Iris pigment epithelial cell (primary cell): ENCODE measurements at regions not wholly inside any gene's neighbourhood (a gene's known extent, or its start where the extent isn't known, plus 50 kb on each side); places are given as distances from the start of the nearest gene placed in this dataset.

Experiments
- DNase-seq: peaks from one replicate; pipeline ENCODE4 v3.0.0-alpha.2; 2011; ENCODE audit warnings: low read depth

DNA sequence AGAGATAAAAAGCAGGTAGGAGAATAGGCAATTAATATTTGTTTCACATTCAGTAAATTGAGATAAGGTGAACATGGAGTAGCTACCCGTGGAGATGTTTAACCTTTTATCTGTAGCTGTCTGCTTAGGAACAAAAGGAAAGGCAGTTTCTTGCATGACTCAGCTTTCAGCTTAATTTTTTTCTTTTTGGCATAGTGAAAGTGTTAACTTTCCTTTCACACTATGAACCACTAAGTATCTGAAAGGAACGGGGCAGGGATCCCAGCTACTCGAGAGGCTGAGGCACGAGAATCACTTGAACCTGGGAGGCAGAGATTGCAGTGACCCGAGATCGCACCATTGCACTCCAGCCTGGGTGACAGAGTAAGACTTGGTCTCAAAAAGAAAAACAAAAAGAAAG is 176.0 kb downstream of the LACC1 start:
- peak; percentile 12 for DNase-seq

DNA sequence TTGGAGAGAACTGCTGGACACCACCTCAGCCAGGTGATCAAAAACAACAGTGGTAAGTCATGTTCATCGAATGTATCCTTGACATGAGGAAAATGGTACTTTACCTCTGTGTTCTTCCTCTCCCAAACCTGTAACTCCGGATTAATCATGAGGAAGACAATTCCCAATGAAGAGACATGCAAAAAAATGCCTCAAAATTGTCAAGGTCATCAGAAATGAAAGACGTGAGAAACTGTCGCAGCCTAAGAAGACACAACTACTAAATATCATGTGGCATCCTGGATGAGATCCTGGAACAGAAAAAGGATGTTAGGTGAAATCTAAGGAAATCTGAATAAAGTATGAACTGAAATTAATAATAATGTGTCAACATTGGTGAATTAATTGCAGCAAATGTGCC is 178.4 kb downstream of the LACC1 start:
- DNase-seq: no peak

DNA sequence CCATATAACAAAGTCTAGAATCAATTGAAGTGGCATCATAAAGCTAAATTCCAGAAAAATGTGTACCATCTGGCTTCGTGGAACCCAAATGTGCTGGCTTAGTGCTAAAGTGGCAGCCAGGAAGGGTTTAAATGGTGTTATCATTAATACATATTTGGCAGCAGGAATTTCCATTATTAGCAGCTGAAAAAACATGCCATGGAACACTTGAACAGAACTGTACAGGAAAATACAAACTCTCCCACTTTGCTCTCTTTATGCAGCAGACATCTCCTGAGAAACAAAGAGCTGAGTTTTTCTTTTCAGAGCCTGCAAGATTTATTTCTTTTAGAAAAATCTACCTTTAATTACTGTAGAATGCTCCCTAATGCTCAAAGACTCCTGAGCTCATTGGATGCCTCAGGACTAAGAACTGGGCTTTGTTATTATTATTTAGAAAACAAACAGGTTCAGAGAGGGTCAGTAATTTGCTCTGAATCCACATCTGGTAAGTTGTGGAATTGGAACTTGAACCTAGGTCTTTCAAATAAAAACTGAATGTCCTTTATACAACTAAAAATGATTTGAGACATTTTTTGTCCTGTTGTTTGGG is 179.0 kb downstream of the LACC1 start:
- DNase-seq: no peak

DNA sequence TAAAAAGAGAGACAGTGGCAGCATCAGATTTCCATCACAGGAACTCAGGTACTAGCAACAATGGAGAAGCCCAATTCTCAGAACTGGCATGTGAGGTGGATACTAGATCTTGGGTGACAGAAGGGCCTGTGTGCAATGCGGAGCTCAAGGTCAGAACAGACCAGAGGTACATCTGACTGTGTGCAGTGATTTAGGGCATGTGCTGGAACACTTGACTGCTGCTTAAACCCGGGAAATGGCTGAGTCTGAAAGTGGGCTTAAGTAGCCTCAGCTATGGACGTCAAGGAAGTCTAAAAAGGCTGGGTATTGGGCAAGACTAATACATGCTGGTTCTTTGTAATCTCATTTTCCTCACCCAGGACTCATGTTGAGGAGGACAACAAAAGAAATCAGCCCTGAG is 182.2 kb downstream of the LACC1 start:
- DNase-seq: no peak

DNA sequence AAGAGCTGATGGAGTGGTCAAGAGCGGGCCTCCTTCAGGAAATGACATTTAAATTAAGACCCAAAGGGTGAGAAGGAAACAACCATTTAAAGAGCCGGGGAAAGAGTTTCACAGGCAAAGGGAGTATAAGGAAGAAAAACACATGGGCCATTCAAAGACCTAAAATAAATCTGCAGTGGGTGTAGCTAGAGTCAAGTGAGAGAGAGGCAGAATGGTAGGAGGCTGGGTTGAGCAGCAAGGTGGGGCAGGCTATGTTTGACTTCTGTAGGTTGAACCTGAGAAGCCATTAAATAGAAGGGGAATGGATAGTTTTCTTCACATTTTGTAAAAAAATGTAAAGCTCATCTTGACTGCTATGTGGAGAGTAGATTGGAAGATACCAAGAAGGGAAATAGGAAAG is 183.8 kb downstream of the LACC1 start:
- DNase-seq: no peak

DNA sequence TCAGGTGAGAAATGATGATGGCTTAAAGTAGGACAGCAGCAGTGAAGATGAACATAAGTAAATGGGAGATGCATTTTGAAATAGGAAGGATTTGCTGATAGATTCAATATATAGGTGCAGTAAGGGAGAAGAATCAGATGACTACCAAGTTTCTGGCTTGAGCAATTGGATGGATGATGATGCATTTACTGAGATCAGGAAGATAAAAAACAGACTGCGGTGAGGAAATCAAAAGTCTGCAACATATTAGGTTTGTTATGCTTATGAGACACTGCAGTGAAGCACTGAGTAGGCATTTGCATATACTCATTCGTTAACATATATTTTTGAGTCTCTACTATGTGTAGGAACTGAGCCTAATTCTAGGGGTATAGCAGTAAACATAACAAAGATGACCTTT is 184.2 kb downstream of the LACC1 start:
- DNase-seq: peak; percentile 9

DNA sequence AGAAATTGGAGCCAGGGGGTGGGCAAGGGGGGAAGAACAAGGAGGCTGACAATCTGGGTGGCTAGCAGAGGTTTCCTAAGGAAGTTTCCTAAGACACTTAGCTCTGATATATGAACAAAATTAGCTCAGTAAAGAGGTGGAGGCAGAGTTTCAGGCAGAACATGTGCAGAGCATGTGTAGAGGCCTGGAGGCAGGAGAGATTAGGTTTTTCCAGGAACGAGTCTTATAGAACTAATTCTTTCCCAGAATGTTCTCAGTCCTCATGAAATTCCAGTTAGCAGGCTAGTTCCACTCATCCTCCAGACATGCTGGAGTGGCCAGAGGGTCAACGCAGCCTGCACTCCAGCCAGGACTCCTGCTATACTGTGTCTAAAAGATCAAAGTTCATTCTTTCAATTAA is 184.7 kb downstream of the LACC1 start:
- no peak for DNase-seq

DNA sequence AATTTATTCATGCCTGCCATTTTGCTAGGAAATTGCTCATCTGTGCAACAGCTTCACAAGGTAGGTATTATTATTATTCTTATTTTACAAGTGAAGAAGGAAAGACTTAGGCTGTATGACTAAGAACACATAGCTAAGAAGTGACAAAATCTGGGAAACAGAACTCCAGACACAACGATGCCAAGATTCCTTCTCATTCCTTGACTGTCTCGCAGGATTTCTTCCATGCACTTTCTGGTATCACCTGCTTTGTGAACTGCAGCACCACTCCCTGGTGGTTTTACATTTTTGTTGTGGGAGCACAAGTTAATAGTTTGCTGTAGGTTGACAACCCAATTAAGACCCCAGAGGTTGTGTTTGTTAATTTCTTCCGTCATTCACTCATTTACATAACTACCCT is 188.5 kb downstream of the LACC1 start:
- peak; percentile 49 for DNase-seq

DNA sequence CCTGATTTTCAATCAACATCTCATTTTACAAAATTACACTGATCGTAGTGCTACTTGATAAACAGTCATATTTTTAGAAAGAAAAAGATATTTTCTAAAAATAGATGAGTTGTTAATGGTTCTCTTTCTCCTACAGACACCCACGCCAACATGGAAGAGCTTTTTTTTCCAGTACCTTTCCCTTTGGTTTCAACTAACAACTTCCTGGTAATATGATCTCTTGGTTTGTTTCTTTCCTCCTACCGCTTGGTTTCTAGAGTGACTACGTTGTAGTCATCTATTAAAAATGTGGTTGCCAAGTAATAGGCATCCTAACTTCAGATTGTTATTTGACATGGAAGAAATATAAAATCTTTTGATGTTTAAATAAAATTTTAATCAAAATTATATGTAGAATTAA is 189.0 kb downstream of the LACC1 start:
- DNase-seq: peak; percentile 85

DNA sequence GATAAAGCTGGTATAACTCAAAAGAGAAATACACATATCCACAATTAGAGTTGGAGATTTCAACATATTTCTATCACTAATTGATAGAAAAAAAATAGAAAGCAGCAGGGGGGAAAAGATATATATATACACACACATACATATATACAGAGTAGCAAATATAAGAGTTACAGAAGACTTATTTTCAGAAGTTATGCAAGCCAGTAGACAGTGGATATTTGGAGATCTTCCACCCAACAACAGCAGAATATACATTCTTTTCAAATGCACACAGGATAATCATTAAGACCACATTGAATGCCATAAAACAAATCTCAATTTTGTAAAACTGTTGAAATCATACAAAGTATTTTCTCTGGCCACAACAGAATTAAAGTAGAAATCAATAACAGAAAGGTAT is 192.8 kb downstream of the LACC1 start:
- DNase-seq: no peak

DNA sequence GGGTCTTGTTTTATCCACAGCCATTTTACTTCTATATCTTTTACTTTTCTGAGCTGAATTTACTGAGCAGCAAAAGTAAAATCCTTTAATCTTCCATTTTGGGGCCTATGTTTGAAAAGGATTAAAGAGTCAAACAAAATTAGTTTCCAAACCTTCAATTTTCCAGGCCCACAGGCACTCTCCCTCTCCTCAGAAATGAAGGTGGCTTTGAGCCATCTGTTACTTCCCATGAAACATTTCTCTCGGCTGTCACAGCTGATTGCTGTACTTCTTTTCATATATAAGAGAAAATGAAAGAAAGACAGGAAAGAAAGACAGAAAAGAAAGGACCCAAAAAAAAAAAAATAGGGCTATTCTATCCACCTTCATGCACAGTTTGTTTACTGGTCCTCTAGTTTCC is 194.9 kb downstream of the LACC1 start:
- no peak for DNase-seq

DNA sequence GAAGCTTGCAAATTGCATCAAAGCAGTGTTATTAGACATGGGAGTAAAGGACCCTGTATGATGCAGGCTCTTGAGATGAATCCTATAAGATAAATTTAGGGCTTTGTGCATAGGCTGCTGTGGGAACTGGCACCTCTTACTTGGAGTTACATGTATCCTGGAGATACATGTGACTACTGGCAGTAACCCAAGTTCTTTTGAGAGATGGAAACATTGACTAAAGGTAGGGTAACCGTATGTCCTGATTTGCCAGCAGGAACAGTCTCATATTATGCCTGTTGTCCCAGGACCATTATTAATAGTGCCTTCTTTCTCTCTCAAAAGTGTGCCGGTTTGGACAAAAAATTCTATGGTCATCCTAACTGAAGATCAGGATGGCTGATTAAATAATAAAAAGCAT is 195.4 kb downstream of the LACC1 start:
- peak; percentile 3 for DNase-seq

DNA sequence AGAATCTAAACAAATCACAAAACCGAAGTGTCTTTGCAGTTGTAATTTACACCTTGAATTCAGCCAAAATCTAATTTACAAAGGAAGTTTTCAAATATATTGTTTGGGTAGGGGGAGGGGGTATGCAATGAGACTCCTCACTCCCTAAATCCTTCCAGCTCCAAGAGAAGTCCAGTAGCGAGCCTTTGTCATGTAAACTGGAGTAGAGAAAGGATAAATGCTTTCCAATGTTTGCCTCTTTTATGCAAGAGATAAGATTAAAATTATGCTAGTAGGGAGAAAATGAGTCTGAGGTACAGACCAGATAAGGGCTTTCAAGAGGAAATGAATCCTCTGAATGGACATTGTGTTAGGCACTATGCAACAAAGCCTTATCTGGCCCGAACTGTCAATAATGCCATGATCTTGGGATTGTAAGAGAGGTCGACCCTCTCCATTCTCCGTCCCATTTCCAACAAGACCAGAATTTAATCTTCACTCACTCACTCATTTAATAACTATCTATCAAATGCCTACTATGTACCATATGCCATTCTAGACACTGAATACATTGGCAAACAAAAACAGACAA is 199.2 kb downstream of the LACC1 start:
- no peak for DNase-seq

DNA sequence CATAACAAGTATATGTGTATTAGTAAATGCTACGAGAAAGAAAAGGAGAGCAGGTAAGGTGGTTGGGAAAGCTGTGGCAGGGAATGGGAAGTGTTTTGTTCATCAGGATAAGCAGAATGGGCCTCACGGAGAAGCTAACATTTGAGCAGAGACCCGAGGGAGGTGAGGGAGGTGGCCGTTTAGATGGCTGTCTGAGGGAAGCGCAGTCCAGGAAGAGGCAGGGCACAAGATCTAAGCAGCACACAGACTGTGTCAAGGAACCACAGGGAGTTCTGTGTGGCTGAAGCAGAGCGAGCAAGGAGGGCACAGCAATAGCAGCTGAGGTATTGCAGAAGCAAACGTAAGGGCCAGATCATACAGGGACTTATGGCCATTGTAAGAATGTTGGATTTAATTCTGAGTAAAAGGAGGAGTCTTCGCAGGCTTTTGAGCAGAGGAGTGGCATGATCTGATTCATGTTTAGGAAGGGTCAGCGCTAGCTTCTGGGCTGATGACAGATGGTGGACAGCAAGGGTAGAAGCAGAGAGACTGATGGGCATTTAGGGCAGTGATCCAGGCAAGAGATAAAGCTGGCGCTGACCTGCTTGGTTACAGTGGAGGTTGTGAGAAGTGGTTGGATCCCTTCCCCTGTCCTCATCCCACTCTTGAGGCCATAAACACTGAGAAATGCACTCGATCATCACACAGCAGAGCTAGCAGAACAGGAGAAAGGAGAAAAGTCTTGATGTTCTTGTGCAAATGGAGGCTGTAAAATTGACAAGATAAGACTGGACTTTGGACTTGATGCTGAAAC is 199.9 kb downstream of the LACC1 start:
- no peak for DNase-seq

DNA sequence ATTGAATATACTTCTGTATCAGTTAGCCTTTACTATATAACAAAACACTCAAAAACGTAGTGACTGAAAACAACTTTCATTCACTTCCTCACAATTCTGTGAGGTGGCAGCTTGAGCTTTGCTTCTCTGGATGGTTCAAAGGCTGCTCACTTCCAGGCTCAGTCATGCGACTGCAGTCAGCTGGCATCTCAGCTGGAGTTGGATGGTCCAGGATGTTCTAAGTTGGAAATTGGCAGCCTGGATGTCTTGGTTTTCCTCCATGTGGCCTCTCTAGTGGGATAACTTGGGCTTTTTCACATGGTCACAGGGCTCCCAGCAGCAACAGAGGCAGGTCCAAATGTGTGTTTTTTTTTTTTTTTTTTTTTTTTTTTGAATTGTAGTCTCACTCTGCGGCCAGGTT is 204.4 kb downstream of the LACC1 start:
- no peak for DNase-seq

DNA sequence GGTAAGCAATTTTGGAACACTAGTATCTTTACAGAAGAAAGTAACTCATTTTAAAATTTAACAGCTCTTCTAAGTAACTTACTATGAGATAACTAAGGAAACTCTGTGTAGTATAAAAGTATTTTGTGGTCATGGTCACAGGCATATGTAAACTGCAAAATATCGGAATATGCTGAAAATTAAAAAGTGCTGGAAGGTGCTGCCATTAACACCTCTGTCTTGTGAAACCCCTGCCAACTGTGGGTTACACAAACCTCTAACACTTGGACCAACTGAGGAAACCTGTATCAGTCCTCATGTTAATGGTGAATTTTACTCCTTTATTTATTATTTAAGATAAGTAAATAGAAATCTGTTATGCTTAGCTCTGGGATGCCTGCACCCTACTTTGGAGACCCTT is 206.7 kb downstream of the LACC1 start:
- no peak for DNase-seq

DNA sequence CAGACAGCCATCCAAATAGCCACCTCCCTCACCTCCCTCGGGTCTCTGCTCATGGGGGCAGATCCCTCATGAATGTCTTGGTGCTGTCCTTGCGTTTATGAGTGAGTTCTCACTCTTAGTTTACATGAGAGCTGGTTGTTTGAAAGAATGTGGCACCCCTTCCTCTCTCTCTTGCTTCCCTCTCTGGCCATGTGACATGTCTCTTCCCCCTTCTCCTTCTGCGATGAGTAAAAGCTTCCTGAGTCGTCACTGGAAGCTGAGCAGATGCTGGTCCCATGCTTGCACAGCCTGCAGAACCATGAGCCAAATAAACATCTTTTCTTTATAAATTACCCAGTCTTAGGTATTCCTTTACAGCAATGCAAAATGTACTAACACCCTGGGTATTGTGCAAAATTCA is 208.7 kb downstream of the LACC1 start:
- no peak for DNase-seq

DNA sequence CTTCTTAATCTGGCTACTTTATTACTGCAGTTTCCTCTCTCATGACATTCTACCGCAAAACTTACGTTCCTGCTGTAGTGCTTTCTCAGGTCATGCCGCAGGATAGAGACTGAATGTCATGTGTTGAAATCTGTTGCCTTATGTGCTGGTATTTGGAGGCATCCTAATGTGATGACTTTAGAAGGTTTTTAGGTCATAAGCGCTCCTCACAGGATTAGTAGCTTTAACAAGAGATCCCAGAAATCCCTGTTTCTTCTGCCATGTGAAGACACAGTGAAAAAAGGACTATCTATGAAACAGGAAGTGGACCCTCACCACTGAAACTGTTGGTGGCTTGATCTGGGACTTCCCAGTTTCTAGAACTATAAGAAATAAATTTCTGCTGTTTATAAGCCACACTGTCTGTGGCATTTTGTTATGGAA is 209.3 kb downstream of the LACC1 start:
- no peak for DNase-seq

DNA sequence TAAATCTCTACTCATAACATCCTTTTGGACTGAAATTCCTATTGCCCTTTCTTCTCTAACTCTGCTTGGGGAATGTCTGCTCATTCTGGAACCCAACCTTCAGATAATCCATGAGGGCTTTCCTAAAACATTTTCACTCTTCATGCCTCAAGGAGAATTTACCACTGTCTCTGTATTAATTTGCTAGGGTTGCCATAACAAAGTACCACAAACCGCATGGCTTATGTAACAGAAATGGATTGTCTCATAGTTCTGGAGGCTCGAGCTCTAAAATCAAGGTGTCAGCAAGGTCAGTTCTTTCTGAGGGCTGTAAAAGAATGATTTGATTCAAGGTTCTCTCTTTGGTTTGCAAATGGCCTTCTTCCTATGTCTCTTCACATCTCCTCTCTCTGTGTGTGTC is 209.7 kb downstream of the LACC1 start:
- no peak for DNase-seq

DNA sequence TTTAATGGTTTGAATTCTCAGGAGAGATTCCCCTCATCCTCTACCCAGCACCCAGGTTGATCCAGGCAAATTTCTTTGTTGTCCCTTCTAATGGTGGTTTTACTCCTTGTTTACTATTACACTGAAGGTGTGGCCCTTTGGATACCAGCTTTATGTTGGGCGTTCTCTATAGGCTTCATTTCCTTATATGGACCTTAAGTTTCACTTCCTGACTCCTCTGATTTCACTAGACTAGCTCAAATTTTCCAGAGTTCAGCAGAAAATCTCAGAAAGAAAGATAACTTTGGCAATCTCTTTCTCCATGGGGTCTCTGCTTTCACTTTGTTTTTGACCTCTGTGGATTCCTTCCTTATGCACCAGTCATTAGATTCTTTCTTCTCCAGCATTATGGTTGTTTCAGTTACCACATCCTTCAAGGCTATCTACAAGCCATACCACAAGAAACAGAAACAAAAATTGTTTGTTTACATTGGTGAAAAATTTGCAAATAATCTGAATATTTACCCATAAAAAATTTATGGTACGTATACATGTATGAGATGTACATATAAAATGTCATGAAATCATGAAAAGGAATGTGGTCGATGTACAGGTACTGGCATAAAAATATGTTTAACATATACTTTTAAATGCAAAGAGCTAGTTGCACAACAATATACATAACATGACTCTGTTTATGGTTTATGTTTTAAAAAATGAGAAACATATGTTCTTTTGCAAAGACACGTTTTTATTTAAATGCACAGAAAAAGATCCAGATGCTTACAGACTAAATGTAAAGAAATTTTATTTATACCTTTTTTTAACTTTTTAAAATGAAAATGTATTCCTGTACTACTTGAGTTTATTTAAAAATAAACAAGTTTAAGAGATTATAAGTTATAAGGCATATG is 212.6 kb downstream of the LACC1 start:
- DNase-seq: no peak

DNA sequence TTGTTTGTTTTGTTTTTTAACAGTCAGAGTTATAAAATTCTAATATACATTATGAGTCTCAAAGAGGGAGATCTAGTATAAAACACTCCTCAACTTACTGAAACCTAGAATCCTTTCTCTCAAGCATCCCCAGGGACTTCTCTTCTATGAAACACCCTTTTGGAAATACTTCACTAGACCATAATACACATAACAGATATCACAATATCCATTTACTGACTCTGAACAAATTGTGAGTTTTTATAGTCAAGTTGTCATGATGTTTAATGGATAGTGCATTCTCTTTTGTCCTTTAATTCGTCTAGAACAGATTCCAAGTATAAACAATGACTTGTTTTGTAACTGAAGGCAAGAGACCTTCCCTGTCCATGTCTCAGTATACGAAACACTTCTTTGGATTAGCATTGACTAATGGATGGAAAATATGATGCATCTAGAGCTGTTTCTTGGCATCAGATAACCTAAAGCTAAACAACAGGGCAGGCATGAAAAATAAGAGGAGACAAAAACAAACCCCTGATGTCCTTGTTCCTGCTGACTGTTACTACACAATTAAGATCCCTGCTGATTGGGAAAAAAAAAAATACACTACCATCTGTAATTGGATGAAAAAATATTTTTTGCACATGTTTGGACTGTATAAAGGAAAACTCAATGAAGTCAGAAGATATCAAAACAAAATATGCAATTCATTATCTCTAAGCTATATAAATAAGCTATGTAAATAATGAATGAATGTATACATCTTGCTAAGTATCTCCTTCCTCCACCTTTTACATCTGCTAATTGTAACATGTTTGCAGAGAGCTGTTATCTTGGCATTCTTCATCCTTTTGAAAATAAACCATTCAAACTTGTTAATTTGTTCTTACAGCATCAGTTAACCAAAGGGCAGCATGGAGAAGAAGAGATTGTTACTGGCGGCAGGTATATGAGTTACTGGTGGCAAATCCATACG is 214.2 kb downstream of the LACC1 start:
- DNase-seq: peak; percentile 17

DNA sequence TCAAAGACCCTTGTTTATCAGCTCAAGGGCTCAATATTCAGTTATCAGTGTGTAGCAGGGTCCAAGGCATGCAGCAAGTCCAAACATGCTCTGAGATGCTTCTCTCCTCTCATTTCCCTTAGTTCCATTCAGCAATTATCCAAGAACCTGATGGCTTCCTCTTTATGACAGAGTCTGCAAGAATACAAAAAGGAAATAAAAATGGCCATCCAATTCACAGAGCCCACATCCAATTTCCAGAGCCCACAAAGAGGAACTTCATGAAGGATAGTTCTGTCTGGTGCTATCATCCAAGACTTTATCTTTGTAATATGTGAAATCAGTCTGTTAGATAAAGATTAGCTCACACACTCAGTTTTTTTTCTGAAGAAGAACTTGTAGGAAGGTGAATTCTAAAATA is 217.2 kb downstream of the LACC1 start:
- DNase-seq: no peak
